IgD-negative memory B cell (primary cell): ENCODE measurements at regions not wholly inside any gene's neighbourhood (a gene's known extent, or its start where the extent isn't known, plus 50 kb on each side); places are given as distances from the start of the nearest gene placed in this dataset.

Experiments
- H3K27ac Mint-ChIP-seq, 3 donors: one replicate each; pipeline ENCODE4 v1.8.0; 2020 to 2022; ENCODE audit warnings: mild to moderate bottlenecking in 3 of 3, mixed read lengths in 3 of 3, moderate library complexity in 1 of 3
- H3K27me3 Mint-ChIP-seq: one replicate; pipeline ENCODE4 v1.8.0; 2021; ENCODE audit warnings: mixed read lengths
- H3K36me3 Mint-ChIP-seq: one replicate; pipeline ENCODE4 v1.8.0; 2020; ENCODE audit warnings: mild to moderate bottlenecking, mixed read lengths
- H3K4me1 Mint-ChIP-seq, 3 donors: one replicate each; pipeline ENCODE4 v1.8.0; 2020 to 2022; ENCODE audit warnings: mixed read lengths in 3 of 3, mild to moderate bottlenecking in 1 of 3
- H3K4me3 Mint-ChIP-seq, 4 donors: one replicate each; pipeline ENCODE4 v1.8.0; 2020 to 2022; ENCODE audit warnings: mild to moderate bottlenecking in 4 of 4, mixed read lengths in 4 of 4, moderate library complexity in 3 of 4
- H3K9me3 Mint-ChIP-seq, 3 donors: one replicate each; pipeline ENCODE4 v1.8.0; 2020 to 2021; ENCODE audit warnings: mixed read lengths in 3 of 3, mild to moderate bottlenecking in 1 of 3

DNA sequence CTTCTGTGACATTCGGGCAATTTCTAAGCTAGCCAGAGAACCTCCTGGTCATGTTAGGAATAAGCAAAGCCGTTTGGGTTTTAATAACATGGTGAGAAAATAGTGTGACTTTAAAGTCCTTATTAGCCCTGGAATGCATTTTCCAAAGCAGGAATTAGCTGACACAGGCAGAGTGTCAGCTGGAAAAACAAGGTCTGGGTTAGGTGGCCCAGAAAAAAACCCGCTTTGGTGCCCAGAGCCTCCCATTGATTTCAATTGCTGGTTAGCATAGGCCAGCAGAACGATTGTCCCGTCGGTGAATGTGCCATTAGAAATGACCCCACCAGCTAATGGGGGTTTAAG, 62.1 kb upstream of the CPEB4 start:
- H3K27me3 Mint-ChIP-seq, result no peaks in the 10 kb centered on the region
- H3K4me1 Mint-ChIP-seq, result peaks cover 55 to 66% (median 57%) of the 10 kb centered on the region in 3 donors
- peaks cover 0 to 8% (median 3%) of the 10 kb centered on the region in 3 donors for H3K9me3 Mint-ChIP-seq
- H3K27ac Mint-ChIP-seq, result no peak overlapping the region
- H3K36me3 Mint-ChIP-seq, result peaks cover 4% of the 10 kb centered on the region
- H3K4me3 Mint-ChIP-seq, result no peak overlapping the region

DNA sequence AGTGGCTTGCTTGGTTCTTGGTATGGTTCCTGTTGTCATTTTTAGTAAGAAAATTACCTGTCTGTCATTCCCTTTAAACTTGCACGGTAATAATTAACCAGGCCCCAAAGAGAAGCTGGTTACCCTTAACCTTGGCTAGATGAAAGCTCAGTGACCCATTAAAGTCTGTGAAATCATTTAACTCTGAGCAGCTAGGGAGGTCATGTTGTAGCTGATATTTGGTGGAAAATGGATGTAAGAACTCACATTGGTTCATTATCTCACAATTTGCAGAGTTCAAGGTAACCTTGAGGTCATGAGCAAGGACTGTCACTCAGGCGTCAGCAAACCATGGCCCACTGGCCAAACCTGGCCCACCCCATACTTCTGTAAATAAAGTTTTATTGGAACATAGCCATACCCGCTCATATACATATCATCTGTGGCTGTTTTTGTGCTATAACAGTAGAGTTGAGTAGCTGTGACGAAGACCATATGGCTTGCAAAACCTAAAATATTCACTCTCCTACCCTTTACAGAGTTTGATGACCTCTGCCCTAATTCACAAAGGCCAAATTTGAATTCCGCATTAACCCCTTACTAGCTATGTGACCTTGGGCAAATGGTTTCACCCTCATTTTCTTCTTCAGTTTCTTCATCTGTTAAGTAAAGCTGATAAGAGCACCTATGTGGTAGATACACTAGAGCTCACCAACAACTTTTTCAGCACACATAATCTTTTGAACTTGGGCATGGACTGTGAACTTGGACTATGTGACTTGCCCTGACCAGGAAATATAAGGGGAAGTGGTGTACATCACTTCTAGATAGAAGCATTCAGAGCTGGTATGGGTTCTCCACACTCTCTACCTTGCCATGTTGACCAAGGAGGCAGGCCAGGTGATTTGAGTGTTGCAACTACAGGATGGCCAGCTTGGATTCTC, 61.5 kb upstream of the CPEB4 start:
- H3K27me3 Mint-ChIP-seq, result no peaks in the 10 kb centered on the region
- H3K36me3 Mint-ChIP-seq, result peaks cover 4% of the 10 kb centered on the region
- H3K4me3 Mint-ChIP-seq, result peak overlapping the region in 1 of 4 donors; percentile 33
- peaks cover 0 to 8% (median 3%) of the 10 kb centered on the region in 3 donors for H3K9me3 Mint-ChIP-seq
- H3K4me1 Mint-ChIP-seq, result peaks cover 55 to 61% (median 55%) of the 10 kb centered on the region in 3 donors
- H3K27ac Mint-ChIP-seq, result no peak overlapping the region

DNA sequence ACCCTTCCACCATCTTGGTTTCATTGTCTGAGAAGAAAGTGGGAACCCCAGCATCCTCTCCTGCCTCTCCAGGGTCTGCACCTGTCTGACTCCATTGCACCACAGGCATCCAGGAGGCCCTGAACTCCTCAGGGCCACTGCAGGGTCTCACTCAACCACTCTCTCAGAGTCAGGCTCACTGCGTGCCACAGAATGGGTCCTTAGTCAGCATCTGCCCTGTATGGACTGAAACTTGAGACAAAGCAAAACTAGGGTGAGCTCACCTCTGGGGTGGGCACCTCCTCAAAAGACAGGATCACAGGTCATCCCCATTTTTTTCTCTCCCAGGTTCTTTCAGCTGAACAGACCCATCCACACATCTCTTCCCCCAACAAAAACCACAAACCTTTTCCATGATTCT, 59.2 kb upstream of the CPEB4 start:
- peaks cover 0 to 8% (median 3%) of the 10 kb centered on the region in 3 donors for H3K9me3 Mint-ChIP-seq

DNA sequence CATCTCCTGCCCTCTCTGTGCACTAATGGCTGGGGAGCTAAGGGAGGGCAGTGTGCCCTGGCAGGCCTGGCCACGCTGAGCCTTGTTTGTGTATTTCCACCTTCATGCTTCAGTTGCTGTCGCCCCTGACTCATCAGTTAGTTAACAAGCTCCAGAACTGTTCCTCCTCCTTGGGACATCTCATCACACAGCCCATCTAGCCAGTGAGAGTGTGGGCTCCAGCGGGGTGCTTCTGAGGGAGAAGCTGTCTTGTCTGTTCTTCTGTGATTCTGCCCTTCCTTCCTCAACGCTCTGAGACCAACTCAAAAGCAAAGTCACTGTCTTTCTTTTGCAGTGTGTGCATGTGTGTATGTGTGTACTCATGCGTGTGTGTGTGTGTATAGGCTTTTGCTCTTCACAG, 58.3 kb upstream of the CPEB4 start:
- peak overlapping the region in 2 of 4 donors; percentile 37 to 49 for H3K4me3 Mint-ChIP-seq
- no peaks in the 10 kb centered on the region for H3K27me3 Mint-ChIP-seq
- H3K27ac Mint-ChIP-seq, result peak overlapping the region in 1 of 3 donors; percentile 2
- peaks cover 0 to 8% (median 3%) of the 10 kb centered on the region in 3 donors for H3K9me3 Mint-ChIP-seq
- H3K4me1 Mint-ChIP-seq, result peaks cover 51 to 58% (median 55%) of the 10 kb centered on the region in 3 donors
- H3K36me3 Mint-ChIP-seq, result peaks cover 4% of the 10 kb centered on the region

More for the DNA sequence above, 59.2 kb upstream of the CPEB4 start:
- no peak overlapping the region for H3K4me3 Mint-ChIP-seq
- H3K36me3 Mint-ChIP-seq, result peaks cover 4% of the 10 kb centered on the region
- H3K27ac Mint-ChIP-seq, result no peak overlapping the region
- peaks cover 58 to 63% (median 59%) of the 10 kb centered on the region in 3 donors for H3K4me1 Mint-ChIP-seq
- no peaks in the 10 kb centered on the region for H3K27me3 Mint-ChIP-seq

DNA sequence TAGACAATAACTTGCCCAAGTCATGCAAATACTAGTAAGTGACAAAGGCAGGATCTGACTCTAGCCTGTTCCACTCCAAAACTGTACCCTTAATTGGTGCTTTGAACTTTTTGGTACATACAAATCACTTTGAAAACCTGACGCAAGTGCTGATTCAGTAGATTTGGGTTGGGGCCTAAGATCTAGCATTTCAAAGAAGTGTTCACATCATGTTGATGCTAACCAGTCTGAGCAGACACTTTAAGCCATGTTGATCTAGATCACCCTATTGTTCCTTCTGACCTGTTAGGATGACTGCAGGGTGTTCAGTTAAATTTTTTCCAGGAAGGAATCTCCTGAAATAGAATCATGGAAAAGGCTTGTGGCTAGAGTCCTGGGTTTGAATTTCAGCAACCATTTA, 57.7 kb upstream of the CPEB4 start:
- Mint-ChIP-seq H3K27me3 (no peaks in the 10 kb centered on the region), H3K4me1 (peaks cover 47 to 56% (median 55%) of the 10 kb centered on the region in 3 donors), H3K4me3 (no peak overlapping the region), H3K9me3 (peaks cover 0 to 8% (median 3%) of the 10 kb centered on the region in 3 donors), H3K27ac (no peak overlapping the region), H3K36me3 (peaks cover 5% of the 10 kb centered on the region)

DNA sequence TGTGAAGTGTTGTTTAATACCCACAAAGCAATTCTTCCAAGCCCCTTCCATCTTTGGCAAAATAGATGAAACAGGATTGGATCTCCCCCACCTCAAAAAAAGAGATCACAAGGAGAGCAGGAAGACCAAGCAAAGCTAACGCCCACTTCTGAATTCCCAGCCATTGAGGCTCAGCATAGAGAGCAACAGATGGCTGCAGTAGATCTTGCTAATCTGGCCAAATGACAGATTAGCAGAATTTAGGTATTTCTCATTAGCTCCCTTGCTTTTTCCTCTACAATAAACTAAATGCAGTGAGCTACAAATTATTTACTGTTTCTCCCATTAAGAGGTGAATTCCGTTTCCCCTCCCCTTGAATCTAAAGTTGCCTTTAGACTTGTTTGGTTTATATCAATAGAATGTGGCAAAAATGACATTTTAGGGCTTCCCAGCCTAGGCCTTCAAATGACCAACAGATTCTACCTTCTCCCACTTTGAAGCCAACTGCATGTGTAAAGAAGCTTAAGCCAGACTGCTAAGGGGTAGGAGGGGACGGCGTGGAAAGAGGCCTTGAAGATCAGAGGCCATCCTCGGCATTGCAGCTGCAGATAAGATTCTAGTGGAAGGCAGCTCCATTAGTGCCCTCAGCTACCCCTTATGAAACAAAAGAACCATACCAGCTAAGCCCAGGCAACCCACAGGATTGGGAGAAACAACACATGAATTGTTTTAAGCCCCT, 56.8 kb upstream of the CPEB4 start:
- peaks cover under 1 to 8% (median 3%) of the 10 kb centered on the region in 3 donors for H3K9me3 Mint-ChIP-seq
- H3K4me3 Mint-ChIP-seq, result peak overlapping the region in 1 of 4 donors; percentile 73
- peaks cover 6% of the 10 kb centered on the region for H3K36me3 Mint-ChIP-seq
- no peak overlapping the region for H3K27ac Mint-ChIP-seq
- H3K4me1 Mint-ChIP-seq, result peaks cover 50 to 55% (median 55%) of the 10 kb centered on the region in 3 donors
- no peaks in the 10 kb centered on the region for H3K27me3 Mint-ChIP-seq

DNA sequence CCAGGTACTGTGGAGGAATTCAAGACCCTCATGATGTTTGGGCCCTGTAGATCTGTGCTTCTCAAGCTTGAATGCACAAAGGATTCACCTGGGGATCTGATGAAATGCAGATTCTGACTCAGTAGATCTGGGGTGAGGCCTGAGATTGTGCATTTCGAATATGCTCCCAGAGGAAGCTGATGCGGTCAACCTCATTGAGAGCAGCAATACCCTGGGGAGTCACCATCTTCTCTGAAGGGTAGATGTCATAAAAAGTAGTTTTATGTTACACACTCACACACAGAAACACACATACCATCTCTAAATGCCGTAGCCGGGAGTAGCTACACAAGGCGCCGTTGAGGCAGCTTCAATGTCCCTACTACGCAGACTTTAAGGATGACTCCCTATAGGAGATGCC, 55.8 kb upstream of the CPEB4 start:
- H3K27ac Mint-ChIP-seq, result peak overlapping the region in 2 of 3 donors; percentile 0 to 85
- H3K9me3 Mint-ChIP-seq, result peaks cover 2 to 8% (median 3%) of the 10 kb centered on the region in 3 donors
- peaks cover 2% of the 10 kb centered on the region for H3K27me3 Mint-ChIP-seq
- peak overlapping the region in 3 of 4 donors; percentile 3 to 68 (median 47) for H3K4me3 Mint-ChIP-seq
- peaks cover 7% of the 10 kb centered on the region for H3K36me3 Mint-ChIP-seq
- H3K4me1 Mint-ChIP-seq, result peaks cover 45 to 49% (median 48%) of the 10 kb centered on the region in 3 donors

DNA sequence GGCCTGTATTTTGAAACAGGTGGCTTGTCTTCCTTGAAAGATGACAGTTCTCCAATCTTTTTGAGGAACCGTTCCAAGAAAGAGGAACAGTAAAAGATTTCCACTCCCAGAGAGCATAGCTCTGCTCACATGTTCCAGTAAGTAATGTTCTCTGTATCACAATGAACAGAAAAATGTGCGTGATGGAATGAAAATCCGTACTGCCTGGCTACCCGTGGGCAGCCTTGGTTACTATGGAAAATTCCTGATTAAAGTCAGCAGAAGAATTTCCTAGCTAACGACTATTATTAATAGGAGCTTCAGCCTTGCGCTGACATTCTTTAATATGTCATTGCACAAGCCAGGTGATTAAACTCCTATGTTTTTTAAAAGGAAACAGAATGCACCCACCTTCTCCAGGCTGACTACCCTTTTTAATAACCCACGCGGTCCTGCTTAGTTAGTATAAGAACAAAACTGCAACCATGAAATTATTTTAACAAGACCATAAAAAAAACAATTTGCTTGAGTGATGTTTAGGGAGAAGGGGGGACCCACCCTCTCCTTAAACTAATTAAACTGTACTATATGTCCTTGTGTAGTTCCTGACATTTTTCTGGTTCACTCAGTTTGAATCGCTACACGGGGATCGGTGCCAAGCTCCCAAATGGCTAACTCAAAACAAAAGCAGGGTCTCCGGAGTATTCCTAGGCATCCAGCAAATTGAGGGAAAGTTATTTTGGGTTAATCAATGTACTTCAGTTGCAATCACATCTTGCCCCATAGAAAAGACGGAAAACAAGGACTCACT, 54.8 kb upstream of the CPEB4 start:
- Mint-ChIP-seq H3K4me3 (peak overlapping the region in 2 of 4 donors; percentile 47 to 68), H3K27me3 (peaks cover 2% of the 10 kb centered on the region), H3K27ac (peak overlapping the region in 1 of 3 donors; percentile 43), H3K4me1 (peaks cover 40 to 48% (median 47%) of the 10 kb centered on the region in 3 donors), H3K9me3 (peaks cover 0 to 2% (median 0%) of the 10 kb centered on the region in 3 donors), H3K36me3 (peaks cover 7% of the 10 kb centered on the region)

DNA sequence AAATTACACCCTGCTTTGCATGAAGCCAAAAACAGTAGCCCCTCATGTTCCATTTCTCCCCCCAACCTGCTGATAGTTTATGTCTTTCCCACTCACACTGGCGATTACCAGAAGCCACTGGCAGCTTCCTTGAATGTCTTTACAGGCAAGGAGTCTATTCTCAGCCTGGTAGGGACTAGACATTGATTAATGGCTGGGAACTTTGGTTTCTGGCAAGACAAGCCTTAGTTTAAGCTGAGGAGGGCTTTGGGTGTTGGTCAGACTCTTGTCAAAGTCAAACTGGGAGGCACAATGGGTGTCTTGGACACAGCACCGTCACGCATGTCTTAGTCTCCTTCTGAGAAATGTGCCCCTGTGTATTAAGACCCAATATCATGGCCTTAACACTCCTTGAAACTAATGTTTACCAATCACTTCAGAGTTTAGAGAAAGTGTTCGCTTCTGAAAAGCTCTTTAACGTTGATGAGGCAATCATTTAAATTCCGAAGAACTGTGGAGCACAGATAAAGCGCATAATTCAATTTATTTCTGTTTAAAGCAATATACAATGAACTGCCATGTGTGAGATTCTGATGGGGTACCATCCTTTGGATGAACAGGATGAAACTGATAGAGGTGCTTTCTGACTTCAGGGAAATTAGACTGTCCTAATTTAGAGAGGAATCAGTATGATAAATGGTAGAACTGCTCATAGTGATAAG, 53.9 kb upstream of the CPEB4 start:
- peaks cover 36 to 47% (median 46%) of the 10 kb centered on the region in 3 donors for H3K4me1 Mint-ChIP-seq
- peaks cover 2% of the 10 kb centered on the region for H3K27me3 Mint-ChIP-seq
- H3K4me3 Mint-ChIP-seq, result no peak overlapping the region
- peaks cover 6% of the 10 kb centered on the region for H3K36me3 Mint-ChIP-seq
- no peak overlapping the region for H3K27ac Mint-ChIP-seq
- peaks cover 0 to 2% (median 0%) of the 10 kb centered on the region in 3 donors for H3K9me3 Mint-ChIP-seq

DNA sequence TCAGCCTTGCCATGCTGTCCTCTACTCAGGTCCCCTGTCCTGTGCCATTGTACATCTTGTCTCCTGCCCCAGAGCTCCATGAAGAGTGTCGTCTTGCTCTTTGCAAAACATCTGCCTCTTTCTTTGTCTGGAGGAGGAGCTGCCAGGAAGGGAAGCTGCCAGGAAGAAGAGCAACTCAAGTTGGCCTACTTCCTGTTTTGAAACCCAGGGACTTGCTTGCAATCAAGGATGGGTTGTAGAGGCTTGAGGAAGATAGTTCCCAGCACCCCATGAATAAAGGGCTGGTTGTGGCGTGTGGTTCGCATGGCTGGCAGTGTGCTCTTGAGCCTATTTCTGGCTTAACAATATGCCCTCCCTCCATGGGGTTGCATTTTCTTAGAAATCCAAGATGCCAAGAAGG, 53.0 kb upstream of the CPEB4 start:
- H3K4me1 Mint-ChIP-seq, result peaks cover 27 to 38% (median 37%) of the 10 kb centered on the region in 3 donors

DNA sequence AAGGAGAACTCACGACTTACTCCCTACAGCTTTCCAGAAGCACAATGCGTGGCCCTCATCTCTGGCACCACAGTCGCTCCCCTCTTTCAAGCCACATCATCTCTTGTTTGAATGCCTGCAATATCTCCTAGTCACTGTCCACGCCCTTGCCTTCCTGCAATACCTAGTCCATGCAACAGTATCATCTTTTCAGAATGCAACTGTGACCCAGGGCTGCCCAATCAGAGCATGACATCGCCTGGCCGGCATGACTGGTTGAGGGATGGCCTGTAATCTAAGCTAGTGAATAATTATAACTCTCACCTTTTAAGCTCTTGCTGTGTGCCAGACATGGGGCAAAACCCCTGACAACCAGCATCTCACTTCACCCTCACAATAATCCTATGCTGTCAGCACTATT, 52.5 kb upstream of the CPEB4 start:
- no peak overlapping the region for H3K4me3 Mint-ChIP-seq

More for the DNA sequence above, 53.0 kb upstream of the CPEB4 start:
- peaks cover 0 to 2% (median 0%) of the 10 kb centered on the region in 3 donors for H3K9me3 Mint-ChIP-seq
- no peak overlapping the region for H3K4me3 Mint-ChIP-seq
- H3K27ac Mint-ChIP-seq, result no peak overlapping the region
- peaks cover 2% of the 10 kb centered on the region for H3K27me3 Mint-ChIP-seq
- H3K36me3 Mint-ChIP-seq, result peaks cover 4% of the 10 kb centered on the region

DNA sequence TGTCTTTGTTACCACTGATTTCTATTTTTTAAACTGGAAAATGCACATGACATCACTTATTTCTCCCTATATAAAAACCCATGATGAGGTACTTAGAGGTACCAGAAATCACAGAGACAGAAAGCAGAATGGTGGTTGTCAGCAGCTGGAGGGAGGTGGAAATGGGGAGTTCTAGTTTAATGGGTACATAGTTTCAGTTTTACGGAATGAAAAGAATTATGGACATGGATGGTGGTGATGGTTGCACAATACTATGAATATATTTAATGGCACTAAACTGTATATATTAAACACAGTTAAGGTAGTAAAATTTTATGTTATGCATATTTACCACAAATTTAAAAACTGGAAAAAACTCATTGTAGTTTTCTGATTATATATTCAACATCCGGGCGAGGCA, 50.5 kb upstream of the CPEB4 start:
- Mint-ChIP-seq H3K4me3 (no peak overlapping the region), H3K27ac (no peak overlapping the region), H3K27me3 (peaks cover 2% of the 10 kb centered on the region), H3K36me3 (peaks cover 4% of the 10 kb centered on the region), H3K4me1 (peaks cover 13 to 19% (median 18%) of the 10 kb centered on the region in 3 donors), H3K9me3 (peaks cover 0 to 2% (median 0%) of the 10 kb centered on the region in 3 donors)

More for the DNA sequence above, 52.5 kb upstream of the CPEB4 start:
- peaks cover 26 to 36% (median 33%) of the 10 kb centered on the region in 3 donors for H3K4me1 Mint-ChIP-seq
- peaks cover 0 to 2% (median 0%) of the 10 kb centered on the region in 3 donors for H3K9me3 Mint-ChIP-seq
- H3K36me3 Mint-ChIP-seq, result peaks cover 4% of the 10 kb centered on the region
- no peak overlapping the region for H3K27ac Mint-ChIP-seq
- H3K27me3 Mint-ChIP-seq, result peaks cover 2% of the 10 kb centered on the region
